HL-60 (cell line): ENCODE measurements at regions not wholly inside any gene's neighbourhood (a gene's known extent, or its start where the extent isn't known, plus 50 kb on each side); places are given as distances from the start of the nearest gene placed in this dataset.

Source experiments
- POLR2AphosphoS5 ChIP-seq: IDR thresholded peaks from 2 replicates; pipeline ENCODE4 v1.6.1; 2012; ENCODE audit warnings: low read depth
- TF ChIP-seq, protein P1 (sequence below): IDR thresholded peaks from 2 replicates; pipeline ENCODE4 v1.6.1; 2012; ENCODE audit warnings: low read depth; ENCODE audit not compliant: insufficient replicate concordance

DNA sequence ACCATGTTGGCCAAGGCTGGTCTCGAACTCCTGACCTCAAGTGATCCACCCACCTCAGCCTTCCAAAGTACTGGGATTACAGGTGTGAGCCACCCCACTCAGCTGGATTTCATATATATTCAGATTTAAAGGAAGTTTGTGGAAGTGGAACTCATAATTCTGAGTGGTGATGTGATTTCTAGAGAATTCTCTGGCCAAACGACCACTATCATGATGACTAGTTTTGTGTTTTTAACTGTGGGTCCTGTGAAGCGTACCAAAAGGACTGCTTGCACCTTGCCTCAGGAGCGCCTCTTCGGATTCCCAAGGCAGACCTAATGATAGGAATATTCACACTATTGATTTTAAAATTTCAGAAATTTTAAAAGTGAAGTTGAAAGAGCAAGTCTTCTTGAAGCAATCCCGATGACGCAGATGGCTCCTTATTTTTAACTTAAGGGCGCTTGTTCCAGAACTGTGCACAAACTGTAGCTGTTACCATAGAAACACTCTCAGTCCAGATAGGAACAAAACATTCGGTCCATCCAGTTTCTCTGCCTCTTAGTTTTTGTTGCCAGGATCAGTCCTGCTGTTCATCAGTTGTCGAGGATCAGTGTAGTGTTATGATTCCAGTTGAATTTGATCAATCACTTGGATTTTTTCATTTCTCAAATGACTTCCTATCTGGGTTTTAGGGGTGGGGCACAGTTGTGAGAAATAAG lies 51.7 kb upstream of the CLCN4 start:
- no peak for TF ChIP-seq POLR2AphosphoS5
- TF ChIP-seq, protein P1, sequence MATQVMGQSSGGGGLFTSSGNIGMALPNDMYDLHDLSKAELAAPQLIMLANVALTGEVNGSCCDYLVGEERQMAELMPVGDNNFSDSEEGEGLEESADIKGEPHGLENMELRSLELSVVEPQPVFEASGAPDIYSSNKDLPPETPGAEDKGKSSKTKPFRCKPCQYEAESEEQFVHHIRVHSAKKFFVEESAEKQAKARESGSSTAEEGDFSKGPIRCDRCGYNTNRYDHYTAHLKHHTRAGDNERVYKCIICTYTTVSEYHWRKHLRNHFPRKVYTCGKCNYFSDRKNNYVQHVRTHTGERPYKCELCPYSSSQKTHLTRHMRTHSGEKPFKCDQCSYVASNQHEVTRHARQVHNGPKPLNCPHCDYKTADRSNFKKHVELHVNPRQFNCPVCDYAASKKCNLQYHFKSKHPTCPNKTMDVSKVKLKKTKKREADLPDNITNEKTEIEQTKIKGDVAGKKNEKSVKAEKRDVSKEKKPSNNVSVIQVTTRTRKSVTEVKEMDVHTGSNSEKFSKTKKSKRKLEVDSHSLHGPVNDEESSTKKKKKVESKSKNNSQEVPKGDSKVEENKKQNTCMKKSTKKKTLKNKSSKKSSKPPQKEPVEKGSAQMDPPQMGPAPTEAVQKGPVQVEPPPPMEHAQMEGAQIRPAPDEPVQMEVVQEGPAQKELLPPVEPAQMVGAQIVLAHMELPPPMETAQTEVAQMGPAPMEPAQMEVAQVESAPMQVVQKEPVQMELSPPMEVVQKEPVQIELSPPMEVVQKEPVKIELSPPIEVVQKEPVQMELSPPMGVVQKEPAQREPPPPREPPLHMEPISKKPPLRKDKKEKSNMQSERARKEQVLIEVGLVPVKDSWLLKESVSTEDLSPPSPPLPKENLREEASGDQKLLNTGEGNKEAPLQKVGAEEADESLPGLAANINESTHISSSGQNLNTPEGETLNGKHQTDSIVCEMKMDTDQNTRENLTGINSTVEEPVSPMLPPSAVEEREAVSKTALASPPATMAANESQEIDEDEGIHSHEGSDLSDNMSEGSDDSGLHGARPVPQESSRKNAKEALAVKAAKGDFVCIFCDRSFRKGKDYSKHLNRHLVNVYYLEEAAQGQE, result no peak
